ENCODE measurements at regions not wholly inside any gene's neighbourhood (a gene's known extent, or its start where the extent isn't known, plus 50 kb on each side); places are given as distances from the start of the nearest gene placed in this dataset.
"Not testable (repeated sequence)": the region's sequence is repeated elsewhere in the genome, so short reads cannot be mapped to it uniquely, and the experiment has no call there.

- DNase-seq, result not testable (repeated sequence)
These were observed 195.8 kb upstream of the HMCN1 start for GRCh38 chr1:185538309-185538898.

GRCh38 chr1:185537596-185537995 is 196.6 kb upstream of the HMCN1 start:
- no peak for DNase-seq

GRCh38 chr1:185536165-185536920 is 197.8 kb upstream of the HMCN1 start:
- DNase-seq, result no peak

GRCh38 chr1:185535621-185536020 is 198.6 kb upstream of the HMCN1 start:
- DNase-seq, result no peak

- no peak for DNase-seq
These were observed 199.4 kb upstream of the HMCN1 start for GRCh38 chr1:185534801-185535200.

- no peak for DNase-seq
These were observed 200.6 kb upstream of the HMCN1 start for GRCh38 chr1:185533596-185533995.

- DNase-seq, result no peak
These were observed 201.3 kb upstream of the HMCN1 start for GRCh38 chr1:185532856-185533255.

GRCh38 chr1:185531838-185532237 is 202.4 kb upstream of the HMCN1 start:
- DNase-seq, result no peak

GRCh38 chr1:185530215-185530614 is 204.0 kb upstream of the HMCN1 start:
- DNase-seq, result no peak

GRCh38 chr1:185529673-185530072 is 204.5 kb upstream of the HMCN1 start:
- no peak for DNase-seq

GRCh38 chr1:185528084-185528676 is 206.0 kb upstream of the HMCN1 start:
- no peak for DNase-seq

GRCh38 chr1:185526344-185527307 is 207.6 kb upstream of the HMCN1 start:
- no peak for DNase-seq

GRCh38 chr1:185520188-185520920 is 203.3 kb upstream of the IVNS1ABP start:
- DNase-seq, result no peak

GRCh38 chr1:185517808-185518419 is 200.9 kb upstream of the IVNS1ABP start:
- DNase-seq, result no peak

GRCh38 chr1:185517301-185517700 is 200.3 kb upstream of the IVNS1ABP start:
- DNase-seq, result not testable (repeated sequence)

- no peak for DNase-seq
These were observed 198.7 kb upstream of the IVNS1ABP start for GRCh38 chr1:185515696-185516095.

- DNase-seq, result no peak
These were observed 197.3 kb upstream of the IVNS1ABP start for GRCh38 chr1:185514311-185514710.

GRCh38 chr1:185512442-185512841 is 195.4 kb upstream of the IVNS1ABP start:
- no peak for DNase-seq

- no peak for DNase-seq
These were observed 184.1 kb upstream of the IVNS1ABP start for GRCh38 chr1:185501099-185501498.

- no peak for DNase-seq
These were observed 183.1 kb upstream of the IVNS1ABP start for GRCh38 chr1:185500001-185500626.

- DNase-seq, result no peak
These were observed 181.2 kb upstream of the IVNS1ABP start for GRCh38 chr1:185498207-185498606.

Measured in GDM1 (cell line).